ENCODE measurements at regions not wholly inside any gene's neighbourhood (a gene's known extent, or its start where the extent isn't known, plus 50 kb on each side); places are given as distances from the start of the nearest gene placed in this dataset.
"Not testable (repeated sequence)": the region's sequence is repeated elsewhere in the genome, so short reads cannot be mapped to it uniquely, and the experiment has no call there.

DNA sequence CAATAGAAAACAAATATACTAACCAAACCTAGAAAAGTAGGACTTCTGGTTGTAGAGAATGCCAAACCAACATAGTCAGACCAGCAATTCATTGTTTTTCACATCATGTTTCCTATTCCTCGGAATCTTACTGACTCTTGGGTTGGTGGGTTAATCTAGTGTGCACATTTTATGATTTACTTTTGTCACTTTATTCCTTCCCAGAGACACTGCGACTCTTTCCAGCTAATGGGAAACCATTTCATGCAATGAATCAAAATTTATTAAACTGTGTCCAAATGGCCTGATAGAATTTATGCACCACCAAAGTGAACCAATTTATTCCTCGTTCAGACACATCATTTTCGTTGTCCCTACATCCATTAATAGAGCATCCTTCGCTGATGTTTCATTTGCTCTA is 464.9 kb downstream of the RPS29 start:
- no peak for DNase-seq (ENCODE audit: low read depth, low spot score)

DNA sequence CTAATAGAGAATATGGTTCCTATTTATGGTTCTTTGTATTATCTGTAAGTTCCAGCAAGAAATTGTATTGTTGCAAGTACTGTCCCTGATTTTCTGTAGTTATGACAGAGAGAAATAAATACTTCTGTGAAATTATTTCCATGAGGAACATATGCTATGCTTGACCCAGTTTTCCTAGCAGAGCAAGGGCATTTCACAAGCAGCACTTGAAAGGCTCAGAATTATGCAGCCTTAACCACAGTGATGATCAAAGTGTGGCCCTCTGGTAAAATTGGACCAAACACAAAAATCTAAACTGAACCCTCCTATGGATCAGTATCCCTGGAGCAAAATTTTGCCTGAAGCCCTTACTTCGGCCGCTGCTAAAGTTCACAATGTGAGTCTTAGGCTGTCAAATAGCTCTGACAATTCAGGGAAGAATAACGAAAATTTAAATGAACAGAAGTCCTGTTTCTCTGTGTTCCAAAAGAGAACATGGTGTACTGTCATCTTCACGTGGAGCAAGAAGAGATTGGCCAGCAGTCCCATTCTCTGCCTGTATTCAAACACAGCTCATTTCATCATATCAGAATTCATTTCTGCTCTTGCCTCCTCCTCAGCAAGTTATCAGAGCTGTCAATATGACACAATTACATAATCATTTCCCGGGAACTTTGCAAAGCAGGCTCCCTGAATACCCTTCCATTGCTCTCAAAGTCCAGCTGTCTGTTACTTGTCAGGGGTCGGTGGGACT is 471.9 kb downstream of the RPS29 start:
- DNase-seq (ENCODE audit: low read depth, low spot score), result no peak

DNA sequence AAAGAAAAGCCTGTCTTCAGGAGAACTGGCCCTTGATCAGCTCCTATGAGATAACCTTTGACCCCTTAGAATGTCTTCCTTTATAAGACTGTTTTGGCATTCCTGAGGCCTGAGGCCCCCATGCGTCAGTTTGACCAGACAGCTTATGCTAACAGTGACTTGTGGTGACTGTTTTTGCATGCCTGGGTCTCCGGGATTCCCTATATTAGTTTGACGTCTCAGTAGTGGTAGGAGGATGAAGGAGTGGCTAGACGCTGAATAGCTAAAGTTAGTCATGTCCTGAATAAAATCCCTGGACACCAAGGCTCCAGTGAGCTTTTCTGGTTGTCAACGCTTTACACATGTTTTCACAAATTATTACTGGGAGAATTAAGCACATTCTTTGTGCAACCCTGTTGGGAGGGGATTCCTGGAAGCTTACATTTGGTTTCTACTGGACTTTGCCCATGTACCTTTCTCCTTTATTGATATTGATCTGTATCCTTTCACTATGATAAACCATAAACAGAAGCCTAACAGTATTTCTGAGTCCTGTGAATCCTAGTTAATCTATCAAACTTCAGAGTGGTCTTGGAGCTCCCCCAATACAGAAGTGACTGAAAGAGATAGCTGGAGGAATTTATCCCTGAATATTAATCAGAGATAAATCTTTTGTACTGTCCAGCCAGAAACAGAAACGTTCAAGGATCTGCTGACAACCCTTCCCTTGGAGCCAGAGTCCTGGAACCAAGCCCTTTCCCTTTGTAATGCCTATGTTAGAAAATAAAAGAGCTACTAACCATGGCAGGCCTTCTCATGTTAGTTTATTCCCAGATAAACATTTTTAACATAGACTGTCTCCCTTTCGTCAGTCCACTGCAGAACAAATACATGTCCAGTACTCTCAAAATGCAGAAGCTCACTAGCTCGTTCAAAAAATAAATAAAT is 479.2 kb downstream of the RPS29 start:
- DNase-seq (ENCODE audit: low read depth, low spot score), result no peak

DNA sequence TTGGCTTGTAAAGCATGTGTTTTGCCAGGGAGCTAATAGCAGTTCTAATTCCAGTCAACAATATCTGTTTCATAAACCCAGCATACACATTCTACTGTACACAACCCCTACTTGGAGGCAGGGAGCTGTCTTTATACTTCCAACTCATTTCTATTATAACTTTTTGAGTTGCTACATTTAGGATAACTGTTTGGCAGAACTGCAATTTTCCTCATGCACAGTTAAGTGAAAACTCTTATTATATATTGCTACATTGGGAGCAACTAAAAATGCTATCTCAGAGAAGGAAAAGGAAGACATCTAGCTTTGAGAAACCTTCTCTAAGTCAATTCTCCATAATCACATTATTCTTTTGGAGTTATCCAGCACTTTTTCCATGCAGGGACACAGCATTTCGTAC is 480.2 kb downstream of the RPS29 start:
- no peak for DNase-seq (ENCODE audit: low read depth, low spot score)

DNA sequence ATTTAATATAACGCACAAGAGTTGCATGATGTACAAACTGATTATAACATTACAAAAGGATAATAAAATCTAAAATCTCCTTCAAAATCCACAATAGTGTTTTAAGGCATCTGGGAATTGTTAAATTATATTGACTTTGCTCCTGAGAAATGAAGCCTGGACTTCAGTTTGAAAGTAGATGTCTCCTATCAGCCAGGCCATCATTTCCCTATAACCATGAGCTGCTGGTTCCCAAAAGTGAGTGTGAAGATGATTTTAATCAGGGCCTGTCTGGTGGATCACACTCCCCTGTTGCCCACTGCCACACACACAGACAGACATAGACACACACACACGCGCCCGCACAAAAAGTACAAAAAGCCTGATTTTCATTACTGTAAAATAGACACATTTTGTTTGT is 480.7 kb downstream of the RPS29 start:
- no peak for DNase-seq (ENCODE audit: low read depth, low spot score)

DNA sequence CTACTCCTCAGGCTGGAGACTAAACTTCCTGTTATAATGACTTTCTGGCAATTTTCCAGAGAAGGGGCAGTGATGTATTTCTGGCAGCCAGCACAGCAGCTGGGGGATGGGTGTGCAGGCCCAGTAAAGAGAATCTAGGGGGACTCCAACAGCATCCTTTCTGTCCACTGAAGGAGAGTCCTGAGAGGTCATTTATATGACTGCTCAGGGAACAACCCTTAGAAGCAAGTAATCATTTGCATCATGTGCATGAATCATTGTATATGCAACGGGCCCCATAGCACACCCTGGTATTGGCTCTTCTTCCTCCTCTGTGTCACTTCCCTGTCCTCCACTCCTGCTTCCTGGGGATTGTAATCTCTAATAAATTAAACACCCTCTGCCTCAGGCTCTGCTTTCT is 493.8 kb downstream of the RPS29 start:
- no peak for DNase-seq (ENCODE audit: low read depth, low spot score)

DNA sequence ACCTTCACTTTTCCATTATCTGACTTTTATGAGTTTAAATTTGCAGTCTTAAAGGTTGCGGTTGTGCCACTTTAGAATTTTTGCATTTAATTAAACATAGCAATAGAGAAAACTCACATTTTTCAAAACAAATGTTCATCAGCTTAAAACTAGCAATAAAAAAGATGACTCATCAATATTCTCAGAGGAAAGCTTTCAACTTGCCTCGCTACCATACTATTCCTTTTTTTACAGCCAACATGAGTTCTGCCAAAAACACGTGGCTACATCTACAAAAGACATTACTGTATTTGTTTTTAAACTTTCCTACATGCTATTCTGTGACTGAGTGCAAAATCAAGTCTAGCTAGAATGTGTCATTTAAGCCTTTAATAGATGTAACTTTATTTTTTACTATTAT is 497.1 kb downstream of the RPS29 start:
- no peak for DNase-seq (ENCODE audit: low read depth, low spot score)

DNA sequence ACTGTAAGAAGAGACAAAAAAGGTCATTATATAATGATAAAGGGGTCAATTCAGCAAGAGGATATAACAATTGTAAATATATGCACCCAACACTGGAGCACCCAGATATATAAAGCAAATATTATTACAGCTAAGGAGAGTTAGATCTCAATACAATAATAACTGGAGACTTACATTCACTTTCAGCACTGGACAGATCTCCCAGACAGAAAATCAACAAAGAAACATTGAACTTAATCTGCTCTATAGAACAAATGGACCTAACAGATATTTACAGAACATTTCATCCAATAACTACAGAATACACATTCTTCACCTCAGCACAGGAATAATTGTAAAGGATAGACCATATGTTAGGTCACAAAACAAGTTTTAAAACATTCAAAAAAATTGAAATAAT is 512.9 kb downstream of the RPS29 start:
- DNase-seq (ENCODE audit: low read depth, low spot score), result not testable (repeated sequence)

DNA sequence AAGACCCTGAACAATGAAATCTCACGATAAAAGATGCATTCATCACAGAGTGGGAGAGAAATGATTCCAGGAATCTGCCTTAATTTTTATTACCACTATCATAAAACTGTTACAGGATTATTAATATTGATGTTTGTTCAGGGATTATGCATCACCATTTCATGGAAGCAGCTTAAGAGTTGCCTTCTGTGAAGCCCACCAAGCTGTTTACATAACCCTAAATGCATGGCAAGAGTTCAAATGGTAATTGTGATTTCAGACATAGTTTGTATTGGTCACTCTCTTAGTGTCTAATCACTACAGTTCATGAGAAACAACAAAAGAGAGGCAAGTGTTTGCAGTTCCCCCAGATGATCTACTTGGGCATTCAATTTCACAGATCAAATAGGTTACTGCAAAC is 527.7 kb downstream of the RPS29 start:
- no peak for DNase-seq (ENCODE audit: low read depth, low spot score)

DNA sequence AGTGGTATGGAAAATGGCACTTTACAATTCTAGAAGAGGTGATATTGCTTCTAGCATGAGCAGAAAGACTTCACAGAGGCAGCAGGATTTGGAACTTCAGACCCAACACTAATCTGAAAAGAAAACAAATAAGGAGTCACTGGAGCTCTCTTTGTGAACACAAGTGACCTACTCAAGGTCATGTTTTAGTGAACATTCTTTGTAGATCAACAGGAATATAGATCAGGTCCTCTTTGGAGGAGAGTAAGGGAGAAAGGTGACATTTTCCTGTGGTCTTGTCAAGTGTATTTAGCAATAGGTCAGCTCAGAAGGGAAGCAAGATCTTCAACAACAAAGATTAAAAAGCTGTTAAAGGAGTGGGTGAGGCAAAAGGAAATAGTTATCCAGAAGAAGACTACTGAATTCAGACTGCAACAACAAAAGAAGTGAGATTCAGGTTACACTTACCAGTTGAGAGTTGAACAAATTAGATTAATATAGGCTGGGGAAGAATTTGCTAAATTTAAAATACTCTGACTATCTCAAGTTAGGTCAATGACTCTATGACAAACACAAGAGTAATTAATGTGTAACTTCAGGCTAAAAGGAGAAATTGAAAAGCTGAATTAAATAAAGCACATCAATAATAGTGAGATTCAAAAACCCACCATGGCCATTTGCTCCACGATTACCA is 528.2 kb downstream of the RPS29 start:
- DNase-seq (ENCODE audit: low read depth, low spot score), result no peak

DNA sequence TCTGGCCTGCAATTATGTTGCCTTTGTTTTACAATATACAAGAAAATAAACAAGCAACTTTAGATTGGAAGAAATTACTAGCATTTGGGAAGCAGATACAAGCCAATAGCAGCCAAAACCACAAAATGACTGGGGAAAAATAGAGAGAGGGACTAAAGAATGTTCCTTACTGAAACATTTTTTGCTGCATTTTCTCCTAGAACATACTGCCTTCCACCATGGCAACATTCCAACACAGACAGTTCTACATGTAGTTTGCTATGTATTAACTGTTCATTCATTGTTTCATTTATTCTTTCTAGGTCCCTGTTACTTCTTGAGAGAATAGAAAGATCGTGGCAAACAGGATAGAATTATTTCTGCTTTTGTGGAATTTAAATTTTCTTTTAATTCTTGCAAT is 530.2 kb downstream of the RPS29 start:
- no peak for DNase-seq (ENCODE audit: low read depth, low spot score)

DNA sequence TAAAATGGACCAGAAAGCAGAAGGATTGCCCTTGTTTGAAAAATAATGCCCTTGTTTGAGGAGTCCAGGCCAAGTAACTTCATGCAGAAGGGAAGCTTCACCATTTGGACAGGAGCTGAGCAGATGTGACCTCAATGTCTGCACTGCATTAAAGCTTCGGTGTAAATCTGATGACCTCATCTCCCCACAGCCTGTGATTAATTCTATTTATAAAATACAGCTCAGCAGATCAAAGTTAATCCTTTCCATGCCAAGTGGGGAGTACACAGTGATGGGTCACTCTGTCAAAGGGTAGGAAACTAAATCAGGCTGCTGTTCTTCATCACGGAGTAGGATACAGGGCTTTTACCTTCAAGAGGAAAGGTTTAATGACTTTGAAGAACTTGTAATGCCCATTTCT is 533.7 kb downstream of the RPS29 start:
- DNase-seq (ENCODE audit: low read depth, low spot score), result no peak

DNA sequence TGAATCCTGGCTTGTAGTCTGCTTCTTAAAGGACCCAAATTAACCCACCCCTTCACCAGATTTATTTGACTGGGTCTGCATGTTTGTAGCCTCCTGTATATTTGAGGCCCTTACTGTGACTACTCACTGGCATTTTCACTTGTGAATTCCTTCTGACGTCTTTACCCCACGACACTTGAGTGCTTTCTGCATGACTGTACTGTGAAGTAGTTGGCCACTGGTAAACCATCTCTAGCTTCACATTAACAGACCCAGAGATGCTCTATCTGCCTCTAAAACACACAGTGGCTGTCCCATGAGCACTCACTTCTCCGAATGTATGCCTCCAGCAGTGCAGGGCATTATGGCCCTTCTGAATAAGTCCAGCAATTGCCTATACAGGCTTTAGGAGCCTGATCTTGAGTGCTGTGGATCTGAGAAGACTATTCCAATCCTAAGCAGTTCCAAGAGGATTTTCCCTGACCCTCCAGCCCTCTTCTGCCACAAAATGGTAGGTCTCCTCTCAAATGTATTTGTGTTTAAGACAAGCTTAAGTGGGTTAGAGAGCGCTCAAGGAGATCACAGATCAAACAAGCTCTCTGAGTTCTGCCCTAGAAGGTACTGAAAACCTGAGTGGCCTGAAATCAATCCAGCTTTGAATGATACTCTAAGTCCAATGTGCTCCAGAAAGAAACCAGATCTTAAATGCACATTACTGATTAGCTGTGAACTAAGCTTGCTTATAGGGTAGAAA is 534.7 kb downstream of the RPS29 start:
- DNase-seq (ENCODE audit: low read depth, low spot score), result no peak

DNA sequence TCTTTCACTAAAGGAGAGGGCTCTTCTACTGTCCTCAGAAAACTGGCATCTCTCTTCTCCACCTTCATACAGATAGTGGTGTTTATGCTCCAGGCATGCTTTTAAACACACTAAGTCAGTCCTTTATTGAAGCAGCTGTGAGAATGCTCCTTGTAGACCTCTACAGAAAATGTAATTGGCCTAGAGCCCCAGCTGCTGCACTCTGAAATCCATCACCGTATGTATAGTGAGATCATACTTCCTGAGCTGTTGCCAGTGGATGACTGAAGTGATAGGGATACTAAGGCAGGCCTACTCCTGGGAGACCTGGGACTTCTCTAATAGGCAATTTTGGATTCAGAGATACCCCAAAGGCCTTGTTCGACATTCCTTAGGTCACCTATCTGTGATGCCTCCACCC is 535.4 kb downstream of the RPS29 start:
- no peak for DNase-seq (ENCODE audit: low read depth, low spot score)

DNA sequence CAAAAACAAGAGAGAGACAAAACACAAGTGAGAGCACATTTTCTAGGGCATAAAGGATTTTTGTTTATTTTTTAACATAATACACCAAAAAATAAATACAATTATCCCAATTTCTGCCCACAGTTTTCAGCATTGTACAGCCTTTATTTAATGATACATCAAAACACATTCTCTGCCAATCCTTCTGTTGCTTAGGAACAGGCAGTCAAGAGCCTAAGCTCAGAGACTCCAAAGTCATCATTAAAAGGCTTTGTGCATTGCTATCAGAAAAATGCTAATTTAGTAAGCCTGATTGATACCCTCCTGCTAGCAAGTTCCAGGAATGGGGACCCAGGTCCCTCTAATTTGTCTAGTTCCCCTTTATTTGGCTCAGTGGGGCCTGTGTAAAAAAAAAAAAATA is 536.5 kb downstream of the RPS29 start:
- no peak for DNase-seq (ENCODE audit: low read depth, low spot score)

DNA sequence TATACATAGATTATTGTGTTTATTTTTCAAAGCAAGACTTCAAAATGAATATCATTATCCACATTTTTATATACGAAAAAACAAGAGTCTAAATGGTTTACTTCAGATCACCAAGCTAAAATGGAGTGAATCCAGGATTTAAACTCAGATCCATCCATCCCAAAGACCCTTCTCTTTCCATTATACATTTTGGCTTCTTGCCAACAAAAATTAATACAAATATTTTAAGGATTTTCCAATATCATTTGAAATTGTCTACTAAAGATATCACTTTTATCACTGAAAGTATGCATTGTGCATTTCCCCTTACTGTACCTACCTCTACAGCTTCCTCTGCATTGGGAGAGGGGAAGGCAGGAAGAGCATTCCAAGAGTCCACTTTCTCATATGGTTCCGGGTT is 541.2 kb downstream of the RPS29 start:
- DNase-seq (ENCODE audit: low read depth, low spot score), result no peak

DNA sequence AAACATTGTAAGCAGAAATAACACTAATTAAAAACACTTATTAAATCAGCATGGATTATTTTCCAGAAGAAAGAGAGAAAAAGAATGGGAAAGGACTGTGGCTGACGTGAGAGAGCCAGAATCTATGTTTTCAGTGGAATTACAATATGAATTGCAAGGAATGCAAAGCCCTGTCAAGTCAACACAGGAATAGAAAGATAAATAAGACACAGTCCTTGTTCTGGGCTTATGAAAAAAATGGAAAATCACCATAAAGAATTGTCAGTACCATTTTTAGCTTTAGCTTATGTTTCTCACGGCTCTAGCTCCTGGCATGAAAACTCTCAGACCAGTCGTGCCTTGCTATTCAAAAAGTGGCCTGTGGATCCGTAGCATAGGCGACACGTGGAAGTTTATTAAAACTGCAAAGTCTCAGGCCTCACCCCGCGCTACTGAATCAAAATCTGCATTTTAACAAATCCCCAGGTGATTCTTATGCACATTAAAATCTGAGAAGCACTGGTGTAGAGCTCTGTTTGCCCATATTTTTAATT is 549.1 kb downstream of the RPS29 start:
- DNase-seq (ENCODE audit: low read depth, low spot score), result no peak

DNA sequence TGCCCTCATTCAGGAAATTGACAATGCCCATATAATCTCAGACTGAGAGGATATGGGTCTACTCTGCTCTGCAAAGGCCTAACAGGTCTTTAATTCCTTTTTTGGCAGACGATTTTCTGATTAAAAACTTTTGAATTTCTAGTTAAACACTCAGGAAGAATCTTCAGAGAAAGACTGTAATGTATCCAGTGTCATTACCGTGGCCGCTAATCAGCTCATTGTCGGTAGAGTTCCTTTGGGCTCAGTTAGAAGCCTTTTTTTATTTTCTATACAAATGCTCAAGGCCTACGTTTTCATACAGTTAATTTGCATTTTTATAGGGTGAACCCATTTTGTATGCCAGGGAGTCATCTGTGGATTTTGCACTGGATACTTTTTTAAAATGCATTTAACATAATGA is 549.9 kb downstream of the RPS29 start:
- no peak for DNase-seq (ENCODE audit: low read depth, low spot score)

DNA sequence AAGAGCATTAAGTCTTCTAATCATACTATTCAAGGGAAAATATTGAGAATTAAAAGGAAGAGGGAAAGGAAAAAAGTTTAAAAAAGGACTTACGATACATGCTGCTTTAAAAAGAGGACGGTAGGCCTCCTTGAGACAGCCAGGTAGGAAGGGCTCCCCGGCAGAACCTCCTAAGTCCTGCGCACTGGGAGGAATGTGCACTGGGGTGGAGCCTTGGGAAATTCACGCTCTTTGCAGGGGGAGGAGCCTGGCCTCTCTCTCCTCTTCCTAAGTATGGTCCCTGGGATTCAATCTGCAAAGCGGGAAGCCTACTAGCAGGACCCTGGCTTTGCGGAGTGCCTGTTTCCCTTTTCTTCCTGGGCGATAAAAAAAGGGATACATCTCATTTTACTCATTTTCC is 553.0 kb downstream of the RPS29 start:
- no peak for DNase-seq (ENCODE audit: low read depth, low spot score)

DNA sequence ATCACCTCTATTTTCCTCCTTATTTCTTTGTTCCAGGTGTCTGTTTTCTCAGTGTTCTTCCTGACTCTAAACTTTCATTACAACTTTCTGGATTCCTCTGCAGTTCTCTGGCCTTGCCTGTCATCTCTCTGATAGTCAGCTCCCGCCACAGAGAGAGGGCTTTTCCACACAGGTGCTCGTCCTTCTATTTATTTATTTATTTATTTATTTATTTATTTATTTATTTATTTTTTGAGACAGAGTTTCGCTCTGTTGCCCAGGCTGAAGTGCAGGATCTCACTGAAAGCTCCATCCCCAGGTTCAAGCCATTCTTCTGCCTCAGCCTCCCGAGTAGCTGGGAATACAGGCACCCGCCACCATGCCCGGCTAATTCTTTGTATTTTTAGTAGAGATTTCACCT is 554.5 kb downstream of the RPS29 start:
- not testable (repeated sequence) for DNase-seq (ENCODE audit: low read depth, low spot score)

DNA sequence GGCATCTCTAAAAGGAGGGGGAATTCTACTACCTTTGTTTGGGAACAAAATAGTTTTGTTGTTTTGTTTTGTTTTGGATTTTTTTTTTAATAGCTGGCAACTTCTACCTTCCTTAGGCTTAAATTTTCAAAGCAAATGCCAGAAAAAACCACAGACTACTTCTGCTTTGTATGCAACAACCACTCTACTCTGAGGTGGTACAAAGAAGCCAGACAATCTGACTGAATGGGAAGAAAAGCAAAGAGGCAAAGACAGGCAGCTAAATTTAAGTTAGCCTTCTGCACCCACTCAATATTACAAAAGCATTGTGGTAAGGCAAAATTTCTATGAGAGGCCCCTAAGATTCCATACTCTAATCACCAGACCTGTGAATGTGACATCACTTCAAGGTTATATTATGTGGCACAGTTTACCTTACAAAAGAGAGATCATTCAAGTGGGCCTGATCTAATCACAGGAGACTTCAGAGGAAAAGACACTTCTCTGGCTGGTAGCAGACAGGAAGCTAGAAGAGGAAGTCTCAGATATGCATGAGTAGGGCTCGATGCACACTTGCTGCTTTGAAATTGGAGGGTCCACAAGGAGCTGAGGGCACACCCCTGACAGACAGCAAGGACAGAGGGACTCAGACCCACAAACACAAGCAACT is 566.6 kb downstream of the RPS29 start:
- DNase-seq (ENCODE audit: low read depth, low spot score), result no peak
